C4-2B (cell line): ENCODE measurements at regions not wholly inside any gene's neighbourhood (a gene's known extent, or its start where the extent isn't known, plus 50 kb on each side); places are given as distances from the start of the nearest gene placed in this dataset.

ENCODE experiments used
- H3K27ac ChIP-seq: fragments of 450-650 bp; 2 replicates; pipeline ENCODE4 v1.5.1; 2017
- ZFX ChIP-seq: fragments of 450-650 bp; IDR thresholded peaks from 2 replicates; pipeline ENCODE4 v1.6.1; 2017
- TF ChIP-seq, protein P1 (sequence below): fragments of 450-650 bp; conservative IDR thresholded peaks from 2 replicates; pipeline ENCODE4 v1.5.1; 2017; ENCODE audit warnings: mild to moderate bottlenecking

DNA sequence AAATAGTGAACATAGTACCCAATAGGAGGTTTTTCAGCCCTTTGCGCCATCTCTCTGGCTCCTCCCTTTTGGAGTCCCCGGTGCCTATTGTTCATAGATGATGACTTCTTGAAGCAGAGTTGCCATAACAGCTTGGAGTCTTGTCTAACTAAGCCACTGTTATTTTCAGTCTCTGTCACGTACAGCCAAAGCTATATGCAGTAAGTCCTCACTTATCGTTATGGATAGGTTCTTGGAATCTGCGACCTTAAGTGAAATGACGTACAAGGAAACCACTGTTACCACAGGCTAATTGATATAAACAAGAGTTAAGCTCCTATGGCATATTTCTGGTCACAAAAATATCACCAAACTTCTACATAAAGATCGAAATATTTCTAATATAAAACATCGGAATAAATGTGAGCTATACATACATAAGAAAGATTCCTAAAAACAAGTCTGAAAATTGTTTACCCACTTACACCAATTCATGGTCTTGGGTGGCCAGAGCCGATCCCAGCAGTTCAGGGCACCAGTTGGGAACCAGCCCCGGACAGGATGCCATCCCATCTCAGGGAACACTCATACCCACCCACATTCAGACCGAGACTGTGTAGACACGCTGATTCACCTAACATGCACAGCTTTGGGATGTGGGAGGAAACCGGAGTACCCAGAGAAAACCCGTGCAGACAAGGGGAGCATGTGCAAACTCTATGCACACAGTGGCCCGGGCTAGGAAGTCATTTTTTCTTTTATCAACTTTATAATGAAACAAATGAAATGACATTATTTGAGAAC, 76.0 kb upstream of the PRPS1L1 start:
- H3K27ac ChIP-seq: no peak overlapping the region
- TF ChIP-seq, protein P1, sequence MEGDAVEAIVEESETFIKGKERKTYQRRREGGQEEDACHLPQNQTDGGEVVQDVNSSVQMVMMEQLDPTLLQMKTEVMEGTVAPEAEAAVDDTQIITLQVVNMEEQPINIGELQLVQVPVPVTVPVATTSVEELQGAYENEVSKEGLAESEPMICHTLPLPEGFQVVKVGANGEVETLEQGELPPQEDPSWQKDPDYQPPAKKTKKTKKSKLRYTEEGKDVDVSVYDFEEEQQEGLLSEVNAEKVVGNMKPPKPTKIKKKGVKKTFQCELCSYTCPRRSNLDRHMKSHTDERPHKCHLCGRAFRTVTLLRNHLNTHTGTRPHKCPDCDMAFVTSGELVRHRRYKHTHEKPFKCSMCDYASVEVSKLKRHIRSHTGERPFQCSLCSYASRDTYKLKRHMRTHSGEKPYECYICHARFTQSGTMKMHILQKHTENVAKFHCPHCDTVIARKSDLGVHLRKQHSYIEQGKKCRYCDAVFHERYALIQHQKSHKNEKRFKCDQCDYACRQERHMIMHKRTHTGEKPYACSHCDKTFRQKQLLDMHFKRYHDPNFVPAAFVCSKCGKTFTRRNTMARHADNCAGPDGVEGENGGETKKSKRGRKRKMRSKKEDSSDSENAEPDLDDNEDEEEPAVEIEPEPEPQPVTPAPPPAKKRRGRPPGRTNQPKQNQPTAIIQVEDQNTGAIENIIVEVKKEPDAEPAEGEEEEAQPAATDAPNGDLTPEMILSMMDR: no peak
- no peak for TF ChIP-seq ZFX

DNA sequence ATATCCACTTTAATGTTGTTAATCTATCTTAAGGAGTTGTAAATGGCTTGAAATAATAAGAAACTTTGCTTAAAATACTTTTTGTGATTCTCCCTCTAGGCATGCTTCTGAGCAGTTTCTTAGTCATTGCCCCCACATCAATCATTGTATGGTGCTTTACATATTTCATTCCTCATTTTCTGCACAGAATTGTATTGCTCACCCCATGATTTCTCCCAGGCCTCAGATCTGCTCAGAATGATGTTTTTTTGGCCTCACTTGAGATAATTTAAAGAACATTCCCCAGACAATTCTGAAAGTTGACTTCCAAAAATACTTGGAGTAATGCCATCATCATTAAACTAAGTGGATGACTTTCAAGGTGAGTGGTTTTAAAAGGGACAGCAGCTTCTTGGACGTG, 82.1 kb upstream of the PRPS1L1 start:
- H3K27ac ChIP-seq: no peak overlapping the region
- TF ChIP-seq ZFX: no peak
- TF ChIP-seq, protein P1: no peak

DNA sequence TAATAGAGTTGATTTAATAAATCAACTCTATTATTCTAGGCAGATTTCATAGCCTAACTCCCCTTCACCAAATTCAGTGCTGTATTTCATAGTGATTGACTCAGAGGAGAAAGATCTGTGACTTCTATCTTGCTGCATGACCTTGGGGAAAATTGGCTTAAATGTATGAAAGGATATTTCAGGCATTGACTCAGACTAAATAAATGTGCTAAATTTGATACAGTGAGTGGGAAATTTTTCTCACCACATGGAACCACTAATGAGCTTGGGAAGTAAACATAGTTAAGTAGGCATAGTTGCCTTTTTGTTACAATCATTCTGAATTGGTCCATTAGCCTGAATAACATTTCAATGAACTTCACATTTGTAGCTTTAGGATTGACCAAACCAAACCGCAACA, 89.0 kb upstream of the PRPS1L1 start:
- TF ChIP-seq, protein P1: no peak
- no peak for TF ChIP-seq ZFX
- no peak overlapping the region for H3K27ac ChIP-seq

DNA sequence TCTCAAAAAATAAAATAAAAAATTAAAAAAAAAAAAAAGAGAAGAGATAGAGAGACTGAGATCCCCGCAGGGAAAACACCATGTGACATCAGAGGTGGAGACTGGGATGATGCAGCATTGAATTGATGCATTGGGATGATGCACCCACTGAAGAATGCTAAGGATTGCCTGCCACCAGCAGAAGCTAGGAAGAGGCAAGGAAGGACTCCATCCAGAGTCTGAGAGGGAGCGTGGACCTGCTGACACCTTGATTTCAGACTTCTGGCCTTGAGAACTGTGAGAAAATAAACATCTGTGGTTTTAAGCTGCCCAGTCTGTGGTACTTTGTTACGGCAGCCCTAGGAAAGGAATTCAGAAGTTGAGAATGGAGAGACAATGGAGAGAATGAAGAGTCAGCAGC, 89.8 kb upstream of the PRPS1L1 start:
- TF ChIP-seq ZFX: no peak
- TF ChIP-seq, protein P1: no peak
- no peak overlapping the region for H3K27ac ChIP-seq

DNA sequence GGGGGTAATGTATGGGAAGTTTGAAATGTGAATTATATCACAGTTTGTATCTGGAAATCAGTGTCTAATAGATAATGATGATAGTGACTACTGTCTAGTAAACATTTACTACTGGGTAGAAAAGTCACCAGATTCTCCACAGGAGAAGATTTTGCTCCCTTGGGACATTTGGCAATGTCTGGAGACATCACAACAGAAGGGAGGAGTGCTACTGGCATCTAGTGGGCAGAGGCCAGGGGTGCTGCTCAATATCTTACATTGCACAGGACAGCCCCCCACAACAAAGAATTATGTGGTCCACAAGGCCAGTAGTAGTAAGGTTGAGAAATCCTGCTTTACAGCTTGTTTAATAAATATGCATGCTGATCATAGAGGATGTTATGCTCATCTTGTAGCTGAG, 92.3 kb upstream of the PRPS1L1 start:
- H3K27ac ChIP-seq: no peak overlapping the region
- TF ChIP-seq, protein P1: peak; percentile 15; the same call in 1 of the 2 replicates
- TF ChIP-seq ZFX: no peak

DNA sequence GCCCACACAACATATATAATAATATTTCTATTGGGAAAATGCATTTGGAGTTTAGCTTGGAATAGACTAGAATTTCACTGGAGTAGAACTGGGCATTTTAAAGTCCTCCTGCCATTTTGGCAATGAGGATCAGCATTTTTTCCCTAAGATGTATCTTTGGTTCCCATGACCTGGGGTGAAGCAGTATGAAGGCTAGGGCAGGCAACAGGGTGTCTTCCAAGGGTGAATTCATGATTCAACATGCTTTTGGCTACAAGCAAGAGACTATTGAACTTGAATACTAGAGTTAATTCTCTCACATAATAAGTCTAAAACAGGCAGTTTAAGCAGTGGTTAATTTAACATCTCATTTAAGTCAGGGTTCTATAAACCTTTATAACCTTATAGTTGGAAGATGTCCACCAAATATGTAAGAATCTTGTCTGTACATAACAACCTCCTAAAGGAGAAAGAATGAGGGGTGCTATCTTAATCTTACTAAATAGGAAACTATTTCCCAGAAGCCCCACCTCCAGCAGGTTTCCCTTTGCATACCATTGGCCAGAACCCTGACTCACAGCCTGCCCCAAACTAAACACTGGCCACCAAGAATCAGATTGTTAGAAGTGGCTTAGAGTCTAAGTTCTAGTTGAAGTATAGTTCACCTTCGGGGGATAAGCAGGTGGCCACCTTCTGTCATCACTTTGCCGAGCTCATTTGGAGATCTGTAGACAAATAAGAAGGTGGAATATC, 96.0 kb upstream of the PRPS1L1 start:
- no peak overlapping the region for H3K27ac ChIP-seq
- TF ChIP-seq, protein P1: no peak
- no peak for TF ChIP-seq ZFX

DNA sequence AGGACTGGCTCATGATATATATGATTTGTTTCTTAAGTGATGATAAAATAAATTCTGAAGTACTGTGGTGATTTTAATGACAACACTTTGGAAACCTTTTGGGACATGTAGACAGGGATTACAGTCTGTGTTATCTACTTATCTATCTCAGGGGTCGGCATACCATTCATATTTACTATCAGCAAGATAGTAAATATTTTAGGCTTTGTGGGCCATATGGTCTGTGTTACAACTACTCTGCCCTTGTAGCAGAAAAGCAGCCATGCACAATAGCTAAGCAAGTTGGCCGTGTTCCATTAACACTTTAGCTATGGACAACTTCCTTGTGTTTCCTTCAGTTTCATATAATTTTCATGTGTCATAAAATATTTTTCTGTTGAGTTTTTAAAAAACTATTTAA, 97.8 kb upstream of the PRPS1L1 start:
- TF ChIP-seq, protein P1: no peak
- no peak for TF ChIP-seq ZFX
- no peak overlapping the region for H3K27ac ChIP-seq
